WI38 (cell line): ENCODE measurements at regions not wholly inside any gene's neighbourhood (a gene's known extent, or its start where the extent isn't known, plus 50 kb on each side); places are given as distances from the start of the nearest gene placed in this dataset.

Experiments used
- H3K4me3 ChIP-seq: 2 replicates; pipeline ENCODE4 v1.5.1; 2011; ENCODE audit warnings: low read depth, mild to moderate bottlenecking, control low read depth, low read length
- TF ChIP-seq, protein P1 (sequence below): IDR thresholded peaks from 2 replicates; pipeline ENCODE4 v1.5.1; 2012; ENCODE audit warnings: low read depth, mild to moderate bottlenecking, control low read depth, low read length

DNA sequence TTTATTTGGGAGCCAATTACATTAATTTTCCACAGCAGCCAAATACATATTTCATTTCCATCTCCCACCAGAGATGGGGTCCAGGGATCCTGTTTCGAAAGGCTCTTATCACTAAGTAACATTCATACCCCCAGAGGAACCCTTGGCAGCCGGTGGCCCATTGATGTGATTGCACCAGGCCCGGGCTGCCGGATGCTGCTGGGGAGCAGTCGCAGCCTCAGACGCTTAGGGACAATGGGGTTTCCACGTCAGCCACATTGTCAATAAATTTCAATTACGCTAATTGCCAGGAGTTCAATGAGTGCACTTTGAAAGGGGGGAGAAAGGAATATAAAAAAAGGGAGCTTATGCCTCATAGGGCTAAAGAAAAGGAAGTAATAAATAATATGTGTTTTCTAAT, 478.8 kb upstream of the ADAMTS16 start:
- TF ChIP-seq, protein P1, sequence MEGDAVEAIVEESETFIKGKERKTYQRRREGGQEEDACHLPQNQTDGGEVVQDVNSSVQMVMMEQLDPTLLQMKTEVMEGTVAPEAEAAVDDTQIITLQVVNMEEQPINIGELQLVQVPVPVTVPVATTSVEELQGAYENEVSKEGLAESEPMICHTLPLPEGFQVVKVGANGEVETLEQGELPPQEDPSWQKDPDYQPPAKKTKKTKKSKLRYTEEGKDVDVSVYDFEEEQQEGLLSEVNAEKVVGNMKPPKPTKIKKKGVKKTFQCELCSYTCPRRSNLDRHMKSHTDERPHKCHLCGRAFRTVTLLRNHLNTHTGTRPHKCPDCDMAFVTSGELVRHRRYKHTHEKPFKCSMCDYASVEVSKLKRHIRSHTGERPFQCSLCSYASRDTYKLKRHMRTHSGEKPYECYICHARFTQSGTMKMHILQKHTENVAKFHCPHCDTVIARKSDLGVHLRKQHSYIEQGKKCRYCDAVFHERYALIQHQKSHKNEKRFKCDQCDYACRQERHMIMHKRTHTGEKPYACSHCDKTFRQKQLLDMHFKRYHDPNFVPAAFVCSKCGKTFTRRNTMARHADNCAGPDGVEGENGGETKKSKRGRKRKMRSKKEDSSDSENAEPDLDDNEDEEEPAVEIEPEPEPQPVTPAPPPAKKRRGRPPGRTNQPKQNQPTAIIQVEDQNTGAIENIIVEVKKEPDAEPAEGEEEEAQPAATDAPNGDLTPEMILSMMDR = no peak

DNA sequence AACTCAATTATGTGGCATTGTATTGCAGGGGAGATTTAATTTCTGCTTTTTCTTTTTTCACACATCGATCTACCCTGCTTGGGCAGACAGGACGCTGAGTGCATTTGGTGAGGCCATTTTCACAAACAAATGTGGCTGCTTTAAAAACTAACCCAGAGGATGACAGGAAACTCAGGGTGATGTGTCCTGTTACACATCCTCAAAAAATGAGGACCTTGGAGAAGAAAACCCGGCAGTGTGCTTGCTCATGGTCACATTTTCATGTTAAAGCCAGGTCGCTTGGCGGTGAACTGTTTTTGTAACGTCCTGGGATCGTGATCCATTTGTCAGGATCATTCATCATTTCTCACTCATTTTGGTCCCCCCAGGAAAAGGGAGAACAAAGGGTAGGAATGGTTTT, 478.3 kb upstream of the ADAMTS16 start:
- H3K4me3 ChIP-seq = no peak overlapping the region
- TF ChIP-seq, protein P1 = no peak

More for the DNA sequence above, 478.8 kb upstream of the ADAMTS16 start:
- no peak overlapping the region for H3K4me3 ChIP-seq

DNA sequence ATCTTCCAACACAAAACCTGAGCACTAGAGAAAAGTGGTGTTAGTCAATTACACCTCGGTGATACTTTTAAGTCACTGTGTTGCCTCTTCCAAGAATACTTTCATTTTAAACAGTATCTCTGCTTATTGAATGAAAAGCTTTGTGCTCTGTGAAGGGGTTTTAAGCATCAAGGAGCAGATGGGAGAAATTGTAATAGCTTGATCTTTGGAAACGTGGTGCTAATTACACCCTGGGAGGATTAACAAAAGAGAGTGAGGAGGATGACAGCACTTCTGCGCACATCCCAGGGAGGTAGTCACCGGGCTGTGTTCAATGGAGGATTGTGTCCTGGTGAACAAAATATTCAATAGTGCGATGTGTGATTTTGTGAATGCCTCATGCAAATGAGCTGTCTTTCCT, 477.4 kb upstream of the ADAMTS16 start:
- no peak overlapping the region for H3K4me3 ChIP-seq
- TF ChIP-seq, protein P1 = no peak

DNA sequence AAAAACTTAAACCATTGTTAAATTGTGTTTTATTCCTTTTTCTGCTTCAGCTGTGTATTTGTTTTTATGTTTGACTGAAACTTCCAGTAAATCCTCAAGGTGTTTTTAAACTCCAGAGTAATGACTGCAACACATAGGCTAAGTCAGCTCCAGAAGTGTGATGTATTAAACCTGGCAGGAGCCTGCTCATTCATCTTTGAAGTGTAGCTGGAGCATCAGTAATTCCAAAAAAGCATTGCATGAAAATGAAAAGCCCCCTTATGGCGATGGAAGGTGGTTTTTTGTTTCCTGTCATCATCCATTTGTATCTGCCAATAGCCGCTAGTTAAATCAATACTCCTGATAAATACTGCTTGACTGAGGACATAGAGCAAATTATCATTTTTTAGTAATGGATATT, 474.2 kb upstream of the ADAMTS16 start:
- TF ChIP-seq, protein P1 = no peak

DNA sequence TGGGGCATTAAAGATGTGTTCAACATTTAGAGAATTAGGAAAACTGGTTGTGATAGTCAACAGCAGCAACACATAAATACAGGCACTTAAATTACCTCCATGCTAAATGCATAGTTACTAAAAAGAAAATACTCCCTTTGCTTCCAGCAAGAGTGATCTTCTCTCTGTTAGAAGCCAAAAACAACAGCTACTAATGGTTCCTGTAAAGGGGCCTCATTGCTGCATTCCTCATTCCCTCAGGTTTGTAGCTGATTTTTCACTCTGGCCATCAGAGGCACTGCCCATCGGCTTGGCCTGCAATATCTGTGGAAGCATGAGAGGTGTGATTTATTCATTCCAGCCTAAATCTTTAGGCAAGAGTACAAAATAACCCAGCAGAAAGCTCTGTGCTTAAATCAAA, 466.0 kb upstream of the ADAMTS16 start:
- TF ChIP-seq, protein P1 = no peak
- no peak overlapping the region for H3K4me3 ChIP-seq

More for the DNA sequence above, 474.2 kb upstream of the ADAMTS16 start:
- H3K4me3 ChIP-seq = no peak overlapping the region

DNA sequence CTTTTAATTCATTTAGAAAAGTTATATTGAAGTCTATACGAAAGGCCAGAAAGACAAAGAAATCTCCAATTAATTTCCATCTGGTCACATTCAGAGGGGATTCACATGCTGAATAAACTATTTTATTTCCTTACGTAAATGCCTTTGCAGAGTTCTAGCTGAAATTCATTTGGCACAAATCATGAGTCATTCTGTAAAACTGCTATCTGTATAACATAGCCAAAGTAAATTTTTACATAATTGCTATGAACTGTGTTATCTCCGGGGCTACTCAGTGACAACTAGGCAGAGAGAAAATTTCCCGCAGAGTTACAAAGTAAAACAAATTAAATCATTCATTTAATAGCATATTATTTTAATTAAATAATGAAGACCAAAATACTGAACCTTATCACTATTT, 463.2 kb upstream of the ADAMTS16 start:
- no peak overlapping the region for H3K4me3 ChIP-seq
- TF ChIP-seq, protein P1 = no peak

DNA sequence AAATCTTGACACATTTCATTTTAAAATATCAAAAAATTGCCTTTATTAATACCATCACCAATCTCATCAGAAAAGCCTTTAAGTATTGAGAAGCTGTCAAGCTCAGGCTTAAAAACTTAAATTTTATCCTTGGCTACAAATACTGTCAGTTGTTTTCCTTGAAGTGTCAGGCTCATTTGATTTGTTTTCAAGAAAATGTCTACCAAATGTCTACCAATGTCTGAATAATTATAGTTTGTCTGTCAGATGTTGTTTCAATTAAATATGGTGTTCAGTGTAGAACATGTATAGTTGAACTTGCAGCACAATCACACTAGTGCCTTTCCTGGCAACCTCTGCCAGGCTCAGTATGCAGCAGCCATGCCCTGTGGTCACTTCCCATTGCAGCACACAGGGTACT, 455.2 kb upstream of the ADAMTS16 start:
- TF ChIP-seq, protein P1 = no peak
- H3K4me3 ChIP-seq = no peak overlapping the region
